ENCODE measurements at regions not wholly inside any gene's neighbourhood (a gene's known extent, or its start where the extent isn't known, plus 50 kb on each side); places are given as distances from the start of the nearest gene placed in this dataset.

DNA sequence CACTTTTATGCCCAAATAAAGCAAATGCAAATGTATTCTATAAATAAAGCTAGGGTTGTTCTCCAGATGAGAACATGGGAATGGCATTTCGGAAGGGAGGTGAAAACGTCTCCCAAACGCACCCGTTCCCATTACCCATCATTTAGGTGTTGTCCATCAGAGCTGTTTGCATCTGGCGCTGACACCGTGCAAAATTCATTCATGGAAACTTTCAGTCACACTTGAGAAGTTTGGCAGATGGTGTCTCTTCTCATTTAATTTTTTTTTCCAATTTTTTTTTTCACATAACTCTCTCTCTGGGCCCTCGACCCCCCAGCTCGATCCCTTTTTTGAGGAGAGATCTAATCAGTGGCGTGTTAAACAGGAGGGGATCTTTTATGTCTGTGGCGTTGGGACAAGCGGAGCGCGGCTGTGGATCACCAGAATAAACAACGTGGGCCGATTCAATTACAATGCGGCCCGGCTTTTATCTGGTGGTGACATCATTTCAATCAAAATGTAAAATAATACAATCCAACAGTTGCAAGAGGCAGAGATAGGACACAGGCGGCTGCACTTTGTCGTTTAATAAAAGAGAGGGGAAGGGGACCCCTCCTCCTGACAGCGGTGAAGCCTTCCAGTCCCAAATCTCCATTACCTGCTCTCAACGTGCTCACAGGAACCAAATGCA, 246.1 kb upstream of the IRX4 start:
- Histone ChIP-seq H4K20me1 (ENCODE audit: insufficient read depth, low read length) (no peaks in the 10 kb centered on the region), H3K27me3 (ENCODE audit: low read depth, low read length) (no peaks in the 10 kb centered on the region)
- TF ChIP-seq CTCF (IDR thresholded peaks at IDR 0.05; ENCODE audit: low read depth, low read length) (no peak), EZH2phosphoT487 (IDR thresholded peaks at IDR 0.05; ENCODE audit: low read depth) (no peak)

DNA sequence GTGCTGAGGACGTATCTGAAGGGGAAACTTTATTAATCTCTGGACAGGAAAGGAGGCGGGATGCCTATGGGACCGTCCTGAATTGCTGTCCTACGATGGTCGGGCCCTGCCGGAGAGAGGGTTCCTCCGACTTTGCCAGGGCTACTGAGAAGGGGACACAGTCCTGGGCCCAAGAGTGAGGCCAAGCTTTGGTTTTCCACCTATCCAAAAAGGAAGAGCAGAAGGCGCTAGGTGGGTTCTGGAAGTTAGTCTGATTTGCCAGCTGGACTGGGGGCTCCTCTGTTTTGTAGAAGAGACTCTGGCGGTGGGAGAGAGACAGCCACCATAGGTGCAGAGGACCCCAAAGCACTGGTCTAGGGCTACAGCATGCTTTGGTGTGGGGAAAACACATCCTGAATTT, 243.8 kb upstream of the IRX4 start:
- no peak overlapping the region for H3K27ac ChIP-seq (ENCODE audit: low read length)
- H3K4me2 ChIP-seq (ENCODE audit: low read length), result no peak overlapping the region
- no peak overlapping the region for H2AFZ ChIP-seq (ENCODE audit: low read depth, low read length)
- TF ChIP-seq EZH2phosphoT487 (IDR thresholded peaks at IDR 0.05; ENCODE audit: low read depth), result no peak
- TF ChIP-seq CTCF (IDR thresholded peaks at IDR 0.05; ENCODE audit: low read depth, low read length), result no peak
- H3K4me1 ChIP-seq (ENCODE audit: low read length), result no peaks in the 10 kb centered on the region
- H3K27me3 ChIP-seq (ENCODE audit: low read depth, low read length), result no peaks in the 10 kb centered on the region
- no peaks in the 10 kb centered on the region for H4K20me1 ChIP-seq (ENCODE audit: insufficient read depth, low read length)
- no peak overlapping the region for H3K9ac ChIP-seq (ENCODE audit: low read length)
- H3K79me2 ChIP-seq (ENCODE audit: low read length), result no peaks in the 10 kb centered on the region
- no peaks in the 10 kb centered on the region for H3K36me3 ChIP-seq (replicated peaks; ENCODE audit: low read depth, low read length)
- H3K4me3 ChIP-seq (ENCODE audit: low read length), result no peak overlapping the region
- H3K9me3 ChIP-seq (ENCODE audit: insufficient read depth, low read length), result no peaks in the 10 kb centered on the region

More for the DNA sequence above, 246.1 kb upstream of the IRX4 start:
- no peaks in the 10 kb centered on the region for H3K36me3 ChIP-seq (replicated peaks; ENCODE audit: low read depth, low read length)
- H2AFZ ChIP-seq (ENCODE audit: low read depth, low read length), result no peak overlapping the region
- H3K9ac ChIP-seq (ENCODE audit: low read length), result no peak overlapping the region
- no peaks in the 10 kb centered on the region for H3K79me2 ChIP-seq (ENCODE audit: low read length)
- H3K9me3 ChIP-seq (ENCODE audit: insufficient read depth, low read length), result no peaks in the 10 kb centered on the region
- no peaks in the 10 kb centered on the region for H3K4me1 ChIP-seq (ENCODE audit: low read length)
- no peak overlapping the region for H3K27ac ChIP-seq (ENCODE audit: low read length)
- no peak overlapping the region for H3K4me3 ChIP-seq (ENCODE audit: low read length)
- no peak overlapping the region for H3K4me2 ChIP-seq (ENCODE audit: low read length)

DNA sequence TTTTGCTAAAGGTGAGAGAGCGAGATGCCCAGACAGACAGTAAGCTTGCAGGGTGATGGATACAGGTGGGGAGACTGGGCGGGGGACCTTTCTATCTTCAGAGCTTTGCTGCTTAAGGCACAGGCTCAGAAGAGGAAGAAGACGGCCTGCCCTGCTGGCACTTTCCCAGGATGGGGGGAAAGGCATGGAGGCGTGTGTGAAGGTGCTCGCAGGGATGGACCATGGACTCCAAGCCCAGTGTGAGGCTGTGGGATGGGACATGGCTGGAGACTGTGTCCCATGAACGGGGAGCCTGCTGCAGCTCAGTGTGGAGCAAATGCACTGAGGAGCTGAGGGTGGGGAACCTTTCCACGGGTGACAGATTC, 243.2 kb upstream of the IRX4 start:
- Histone ChIP-seq H3K9me3 (ENCODE audit: insufficient read depth, low read length) (no peaks in the 10 kb centered on the region), H3K27ac (ENCODE audit: low read length) (no peak overlapping the region), H3K36me3 (replicated peaks; ENCODE audit: low read depth, low read length) (no peaks in the 10 kb centered on the region), H2AFZ (ENCODE audit: low read depth, low read length) (no peak overlapping the region), H3K4me3 (ENCODE audit: low read length) (no peak overlapping the region), H3K4me2 (ENCODE audit: low read length) (no peak overlapping the region), H3K27me3 (ENCODE audit: low read depth, low read length) (no peaks in the 10 kb centered on the region), H3K4me1 (ENCODE audit: low read length) (no peaks in the 10 kb centered on the region), H3K79me2 (ENCODE audit: low read length) (no peaks in the 10 kb centered on the region), H4K20me1 (ENCODE audit: insufficient read depth, low read length) (no peaks in the 10 kb centered on the region), H3K9ac (ENCODE audit: low read length) (no peak overlapping the region)
- TF ChIP-seq EZH2phosphoT487 (IDR thresholded peaks at IDR 0.05; ENCODE audit: low read depth), result no peak
- no peak for TF ChIP-seq CTCF (IDR thresholded peaks at IDR 0.05; ENCODE audit: low read depth, low read length)

GRCh38 chr5:2125171-2125900, 242.6 kb upstream of the IRX4 start:
- TF ChIP-seq CTCF (IDR thresholded peaks at IDR 0.05; ENCODE audit: low read depth, low read length) (no peak), EZH2phosphoT487 (IDR thresholded peaks at IDR 0.05; ENCODE audit: low read depth) (no peak)
- Histone ChIP-seq H3K9ac (ENCODE audit: low read length) (no peak overlapping the region), H3K9me3 (ENCODE audit: insufficient read depth, low read length) (no peaks in the 10 kb centered on the region), H3K27me3 (ENCODE audit: low read depth, low read length) (no peaks in the 10 kb centered on the region), H3K36me3 (replicated peaks; ENCODE audit: low read depth, low read length) (no peaks in the 10 kb centered on the region), H3K27ac (ENCODE audit: low read length) (no peak overlapping the region), H4K20me1 (ENCODE audit: insufficient read depth, low read length) (no peaks in the 10 kb centered on the region), H3K4me1 (ENCODE audit: low read length) (no peaks in the 10 kb centered on the region), H3K79me2 (ENCODE audit: low read length) (no peaks in the 10 kb centered on the region), H2AFZ (ENCODE audit: low read depth, low read length) (no peak overlapping the region), H3K4me2 (ENCODE audit: low read length) (no peak overlapping the region), H3K4me3 (ENCODE audit: low read length) (no peak overlapping the region)

Measured in OCI-LY3 (cell line).